ENCODE measurements at regions not wholly inside any gene's neighbourhood (a gene's known extent, or its start where the extent isn't known, plus 50 kb on each side); places are given as distances from the start of the nearest gene placed in this dataset.

- WGBS, 2 experiments (ENCODE audit: insufficient coverage in 1 of 2, insufficient read length in 1 of 2) = 83 to 100% methylated on average over 2 of the region's 2 CpGs
These were observed 396.8 kb upstream of the NMUR2 start for GRCh38 chr5:152801886-152802285.

GRCh38 chr5:152804179-152804578 is 399.1 kb upstream of the NMUR2 start:
- no peaks in the 10 kb centered on the region for H3K9me3 ChIP-seq (ENCODE audit: control insufficient read depth, low read length)
- no peak overlapping the region for H3K27ac Mint-ChIP-seq
- no peaks in the 10 kb centered on the region for H3K36me3 Mint-ChIP-seq (ENCODE audit: low read depth)
- no peaks in the 10 kb centered on the region for H3K27me3 ChIP-seq (ENCODE audit: control insufficient read depth, insufficient read depth, low read length, poor library complexity, severe bottlenecking)
- H3K36me3 ChIP-seq (ENCODE audit: control insufficient read depth, insufficient read depth, low read length) = no peaks in the 10 kb centered on the region
- H3K4me1 ChIP-seq (ENCODE audit: control insufficient read depth, insufficient read depth, low read length) = no peaks in the 10 kb centered on the region
- no peak overlapping the region for H3K9ac ChIP-seq (ENCODE audit: extremely low read depth, low read length, poor library complexity, severe bottlenecking)
- no peak overlapping the region for H3K4me3 ChIP-seq (ENCODE audit: low read length)
- 67 to 77% methylated on average over 1 to 3 of the region's 3 CpGs for WGBS, 2 experiments (ENCODE audit: insufficient coverage in 1 of 2, insufficient read length in 1 of 2)
- H3K4me1 Mint-ChIP-seq = peaks cover 4% of the 10 kb centered on the region
- no peak overlapping the region for H3K27ac ChIP-seq (ENCODE audit: low read depth, low read length)
- H3K4me3 Mint-ChIP-seq = no peak overlapping the region
- TF ChIP-seq CTCF (conservative IDR thresholded peaks at IDR 0.05) = no peak
- no peaks in the 10 kb centered on the region for H3K9me3 Mint-ChIP-seq
- no peak for DNase-seq
- H3K27me3 Mint-ChIP-seq (ENCODE audit: insufficient read depth) = no peaks in the 10 kb centered on the region

More at GRCh38 chr5:152801886-152802285, 396.8 kb upstream of the NMUR2 start:
- Histone ChIP-seq H3K4me3 (ENCODE audit: low read length) (no peak overlapping the region), H3K36me3 (ENCODE audit: control insufficient read depth, insufficient read depth, low read length) (no peaks in the 10 kb centered on the region), H3K4me1 (ENCODE audit: control insufficient read depth, insufficient read depth, low read length) (no peaks in the 10 kb centered on the region), H3K27me3 (ENCODE audit: control insufficient read depth, insufficient read depth, low read length, poor library complexity, severe bottlenecking) (no peaks in the 10 kb centered on the region), H3K27ac (ENCODE audit: low read depth, low read length) (no peak overlapping the region), H3K9me3 (ENCODE audit: control insufficient read depth, low read length) (no peaks in the 10 kb centered on the region), H3K9ac (ENCODE audit: extremely low read depth, low read length, poor library complexity, severe bottlenecking) (no peak overlapping the region)
- H3K9me3 Mint-ChIP-seq = no peaks in the 10 kb centered on the region
- peaks cover 4% of the 10 kb centered on the region for H3K4me1 Mint-ChIP-seq
- H3K27me3 Mint-ChIP-seq (ENCODE audit: insufficient read depth) = no peaks in the 10 kb centered on the region
- DNase-seq = no peak
- no peak overlapping the region for H3K27ac Mint-ChIP-seq
- no peak for TF ChIP-seq CTCF (conservative IDR thresholded peaks at IDR 0.05)
- H3K36me3 Mint-ChIP-seq (ENCODE audit: low read depth) = no peaks in the 10 kb centered on the region
- H3K4me3 Mint-ChIP-seq = no peak overlapping the region

GRCh38 chr5:152811988-152812387 is 406.9 kb upstream of the NMUR2 start:
- TF ChIP-seq CTCF (conservative IDR thresholded peaks at IDR 0.05) = no peak
- H3K9me3 Mint-ChIP-seq = peaks cover 8% of the 10 kb centered on the region
- no peak overlapping the region for H3K4me3 ChIP-seq (ENCODE audit: low read length)
- peak; percentile 62 for DNase-seq
- H3K9me3 ChIP-seq (ENCODE audit: control insufficient read depth, low read length) = peaks cover 29% of the 10 kb centered on the region
- no peaks in the 10 kb centered on the region for H3K36me3 ChIP-seq (ENCODE audit: control insufficient read depth, insufficient read depth, low read length)
- H3K36me3 Mint-ChIP-seq (ENCODE audit: low read depth) = peaks cover 2% of the 10 kb centered on the region
- H3K27me3 ChIP-seq (ENCODE audit: control insufficient read depth, insufficient read depth, low read length, poor library complexity, severe bottlenecking) = no peaks in the 10 kb centered on the region
- H3K27me3 Mint-ChIP-seq (ENCODE audit: insufficient read depth) = no peaks in the 10 kb centered on the region
- no peak overlapping the region for H3K27ac Mint-ChIP-seq
- H3K4me1 Mint-ChIP-seq = no peaks in the 10 kb centered on the region
- no peaks in the 10 kb centered on the region for H3K4me1 ChIP-seq (ENCODE audit: control insufficient read depth, insufficient read depth, low read length)
- H3K9ac ChIP-seq (ENCODE audit: extremely low read depth, low read length, poor library complexity, severe bottlenecking) = no peak overlapping the region
- H3K27ac ChIP-seq (ENCODE audit: low read depth, low read length) = no peak overlapping the region
- H3K4me3 Mint-ChIP-seq = no peak overlapping the region
- 92% methylated on average over 1 to 5 of the region's 5 CpGs for WGBS, 2 experiments (ENCODE audit: insufficient coverage in 1 of 2, insufficient read length in 1 of 2)

All from endodermal cell (in vitro differentiated cells).